ENCODE measurements at regions not wholly inside any gene's neighbourhood (a gene's known extent, or its start where the extent isn't known, plus 50 kb on each side); places are given as distances from the start of the nearest gene placed in this dataset.

DNA sequence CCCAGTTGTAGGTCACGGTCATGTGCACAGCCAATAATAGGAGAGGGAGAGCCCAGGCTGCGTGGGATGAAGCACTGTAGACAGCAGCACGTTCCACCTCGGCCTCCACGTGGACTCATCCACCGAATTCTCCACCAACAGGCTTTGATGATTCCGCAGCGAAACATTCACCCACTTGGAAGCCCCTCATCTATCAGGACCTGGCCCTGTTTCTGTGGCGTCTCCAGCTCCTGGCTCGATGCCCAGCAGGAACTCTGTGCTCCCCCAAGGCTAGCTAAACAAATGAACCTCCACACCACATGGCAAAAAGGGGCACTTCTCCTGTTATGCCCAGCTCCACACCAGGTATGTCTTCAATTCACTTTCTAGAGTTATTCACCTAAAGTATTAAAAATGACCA, 237.9 kb upstream of the PDE10A start:
- TF ChIP-seq POLR2AphosphoS5 (IDR thresholded peaks at IDR 0.05) (no peak), EP300 (conservative IDR thresholded peaks at IDR 0.05; ENCODE audit: poor library complexity, severe bottlenecking) (no peak), SMC3 (conservative IDR thresholded peaks at IDR 0.05; ENCODE audit: poor library complexity) (no peak), TAF1 (IDR thresholded peaks at IDR 0.05; ENCODE audit: low read depth) (no peak), MXI1 (conservative IDR thresholded peaks at IDR 0.05; ENCODE audit: poor library complexity, severe bottlenecking) (no peak)
- TF ChIP-seq, protein P1, sequence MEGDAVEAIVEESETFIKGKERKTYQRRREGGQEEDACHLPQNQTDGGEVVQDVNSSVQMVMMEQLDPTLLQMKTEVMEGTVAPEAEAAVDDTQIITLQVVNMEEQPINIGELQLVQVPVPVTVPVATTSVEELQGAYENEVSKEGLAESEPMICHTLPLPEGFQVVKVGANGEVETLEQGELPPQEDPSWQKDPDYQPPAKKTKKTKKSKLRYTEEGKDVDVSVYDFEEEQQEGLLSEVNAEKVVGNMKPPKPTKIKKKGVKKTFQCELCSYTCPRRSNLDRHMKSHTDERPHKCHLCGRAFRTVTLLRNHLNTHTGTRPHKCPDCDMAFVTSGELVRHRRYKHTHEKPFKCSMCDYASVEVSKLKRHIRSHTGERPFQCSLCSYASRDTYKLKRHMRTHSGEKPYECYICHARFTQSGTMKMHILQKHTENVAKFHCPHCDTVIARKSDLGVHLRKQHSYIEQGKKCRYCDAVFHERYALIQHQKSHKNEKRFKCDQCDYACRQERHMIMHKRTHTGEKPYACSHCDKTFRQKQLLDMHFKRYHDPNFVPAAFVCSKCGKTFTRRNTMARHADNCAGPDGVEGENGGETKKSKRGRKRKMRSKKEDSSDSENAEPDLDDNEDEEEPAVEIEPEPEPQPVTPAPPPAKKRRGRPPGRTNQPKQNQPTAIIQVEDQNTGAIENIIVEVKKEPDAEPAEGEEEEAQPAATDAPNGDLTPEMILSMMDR (IDR thresholded peaks at IDR 0.05; ENCODE audit: poor library complexity, severe bottlenecking), result no peak

Measured in neural cell (in vitro differentiated cells).